HepG2 (cell line): ENCODE measurements at regions not wholly inside any gene's neighbourhood (a gene's known extent, or its start where the extent isn't known, plus 50 kb on each side); places are given as distances from the start of the nearest gene placed in this dataset.

Source experiments
- DDIT3 ChIP-seq: sonication (generic); formaldehyde crosslinking; IDR thresholded peaks from 2 replicates; pipeline ENCODE4 v1.4.0; 2020; ENCODE audit warnings: mild to moderate bottlenecking, missing genetic modification reagents
- DMAP1 ChIP-seq: IDR thresholded peaks from 2 replicates; pipeline ENCODE4 v1.6.1; 2016
- GPN1 ChIP-seq: sonication (generic); formaldehyde crosslinking; IDR thresholded peaks from 2 replicates; pipeline ENCODE4 v1.5.1; 2020; ENCODE audit warnings: missing genetic modification reagents, borderline replicate concordance
- GZF1 ChIP-seq: sonication (generic); formaldehyde crosslinking; IDR thresholded peaks from 2 replicates; pipeline ENCODE4 v1.5.1; 2020; ENCODE audit warnings: mild to moderate bottlenecking, missing genetic modification reagents
- ISX ChIP-seq: sonication (generic); formaldehyde crosslinking; conservative IDR thresholded peaks from 2 replicates; pipeline ENCODE4 v1.5.0; 2020; ENCODE audit warnings: missing genetic modification reagents
- LRRFIP1 ChIP-seq: sonication (generic); formaldehyde crosslinking; conservative IDR thresholded peaks from 2 replicates; pipeline ENCODE4 v1.4.0; 2020; ENCODE audit warnings: missing genetic modification reagents
- PCBP2 ChIP-seq: fragments of 200-400 bp; formaldehyde crosslinking; optimal IDR thresholded peaks from 2 replicates; pipeline ENCODE3; 2018; ENCODE audit warnings: low read length, low read depth; ENCODE audit not compliant: poor library complexity, severe bottlenecking
- POGZ ChIP-seq: sonication (generic); formaldehyde crosslinking; IDR thresholded peaks from 2 replicates; pipeline ENCODE4 v1.4.0; 2020; ENCODE audit warnings: mild to moderate bottlenecking, missing genetic modification reagents
- RARA ChIP-seq: IDR thresholded peaks from 2 replicates; pipeline ENCODE4 v1.6.1; 2016; ENCODE audit warnings: missing genetic modification reagents, missing compliant biosample characterization
- TEAD3 ChIP-seq: optimal IDR thresholded peaks from 2 replicates; pipeline ENCODE3; 2016; ENCODE audit warnings: borderline replicate concordance
- THAP11 ChIP-seq: IDR thresholded peaks from 2 replicates; pipeline ENCODE4 v1.6.1; 2016; ENCODE audit warnings: missing biosample characterization, missing genetic modification reagents
- WIZ ChIP-seq: sonication (generic); formaldehyde crosslinking; IDR thresholded peaks from 2 replicates; pipeline ENCODE4 v1.5.1; 2020; ENCODE audit warnings: mild to moderate bottlenecking, missing genetic modification reagents
- XBP1 ChIP-seq: sonication (generic); formaldehyde crosslinking; IDR thresholded peaks from 2 replicates; pipeline ENCODE4 v1.5.0; 2020; ENCODE audit warnings: missing genetic modification reagents
- ZBTB49 ChIP-seq: sonication (generic); formaldehyde crosslinking; IDR thresholded peaks from 2 replicates; pipeline ENCODE4 v1.4.0; 2020; ENCODE audit warnings: missing genetic modification reagents, borderline replicate concordance
- ZNF136 ChIP-seq: sonication (generic); formaldehyde crosslinking; IDR thresholded peaks from 2 replicates; pipeline ENCODE4 v1.8.1; 2022; ENCODE audit warnings: low read depth, mild to moderate bottlenecking, moderate library complexity, missing genetic modification reagents
- ZNF232 ChIP-seq: sonication (generic); formaldehyde crosslinking; IDR thresholded peaks from 2 replicates; pipeline ENCODE4 v1.4.0; 2020; ENCODE audit warnings: missing genetic modification reagents, borderline replicate concordance
- ZNF3 ChIP-seq: IDR thresholded peaks from 2 replicates; pipeline ENCODE4 v1.7.0; 2017; ENCODE audit warnings: inconsistent platforms
- ZNF326 ChIP-seq: sonication (generic); formaldehyde crosslinking; IDR thresholded peaks from 2 replicates; pipeline ENCODE4 v1.4.0; 2020; ENCODE audit warnings: missing genetic modification reagents, borderline replicate concordance
- ZNF512 ChIP-seq: sonication (generic); formaldehyde crosslinking; IDR thresholded peaks from 2 replicates; pipeline ENCODE4 v1.4.0; 2020; ENCODE audit warnings: mild to moderate bottlenecking, missing genetic modification reagents
- ZNF550 ChIP-seq: sonication (generic); formaldehyde crosslinking; IDR thresholded peaks from 2 replicates; pipeline ENCODE4 v1.4.0; 2020; ENCODE audit warnings: mild to moderate bottlenecking, missing genetic modification reagents, borderline replicate concordance
- ZNF674 ChIP-seq: sonication (generic); formaldehyde crosslinking; IDR thresholded peaks from 2 replicates; pipeline ENCODE4 v1.5.0; 2020; ENCODE audit warnings: low read depth, mild to moderate bottlenecking, missing genetic modification reagents
- ZNF710 ChIP-seq: sonication (generic); formaldehyde crosslinking; IDR thresholded peaks from 2 replicates; pipeline ENCODE4 v1.5.0; 2020; ENCODE audit warnings: mild to moderate bottlenecking, missing genetic modification reagents, borderline replicate concordance
- ZNF839 ChIP-seq: sonication (generic); formaldehyde crosslinking; IDR thresholded peaks from 2 replicates; pipeline ENCODE4 v1.4.0; 2020; ENCODE audit warnings: missing genetic modification reagents, mild to moderate bottlenecking, borderline replicate concordance
- ZNF841 ChIP-seq: sonication (generic); formaldehyde crosslinking; IDR thresholded peaks from 2 replicates; pipeline ENCODE4 v1.8.1; 2023; ENCODE audit warnings: missing genetic modification reagents, borderline replicate concordance
- ZSCAN25 ChIP-seq: sonication (generic); formaldehyde crosslinking; IDR thresholded peaks from 2 replicates; pipeline ENCODE4 v1.8.0; 2022; ENCODE audit warnings: mild to moderate bottlenecking, missing genetic modification reagents

- TF ChIP-seq DMAP1 (CRISPR knock-in tag): no peak; the same call in 1 of the 2 replicates
- TF ChIP-seq LRRFIP1 (CRISPR knock-in tag): no peak
- no peak for TF ChIP-seq ZNF841
- TF ChIP-seq ZNF232 (CRISPR knock-in tag): no peak
- no peak for TF ChIP-seq XBP1 (CRISPR knock-in tag)
- TF ChIP-seq ZNF550: no peak
- peak; percentile 66 for TF ChIP-seq RARA
- no peak for TF ChIP-seq WIZ (CRISPR knock-in tag)
- TF ChIP-seq ISX (CRISPR knock-in tag): no peak
- no peak for TF ChIP-seq DDIT3
- TF ChIP-seq ZBTB49 (CRISPR knock-in tag): no peak
- TF ChIP-seq GZF1 (CRISPR knock-in tag): no peak
- TF ChIP-seq ZNF136 (CRISPR knock-in tag): no peak
- TF ChIP-seq ZNF3 (CRISPR knock-in tag): no peak
- TF ChIP-seq ZNF839: no peak
- no peak for TF ChIP-seq PCBP2
- no peak for TF ChIP-seq GPN1 (CRISPR knock-in tag)
- peak; percentile 95 for TF ChIP-seq POGZ (CRISPR knock-in tag)
- TF ChIP-seq ZNF326 (CRISPR knock-in tag): no peak
- no peak for TF ChIP-seq ZNF512 (CRISPR knock-in tag)
- peak; percentile 26 for TF ChIP-seq THAP11
- no peak for TF ChIP-seq TEAD3 (CRISPR knock-in tag)
- no peak for TF ChIP-seq ZNF710 (CRISPR knock-in tag)
- TF ChIP-seq ZSCAN25 (CRISPR knock-in tag): no peak
- no peak for TF ChIP-seq ZNF674
Measured at GRCh38 chr3:30289324-30289723, 317.1 kb upstream of the TGFBR2 start (continued).
